Sigmoid colon (tissue), 6 donors: ENCODE measurements at regions not wholly inside any gene's neighbourhood (a gene's known extent, or its start where the extent isn't known, plus 50 kb on each side); places are given as distances from the start of the nearest gene placed in this dataset.

Source experiments
- DNase-seq: peaks from one replicate; pipeline ENCODE4 v3.0.0-alpha.2; 2019
- H3K27ac ChIP-seq, 4 donors: fragments of 200-600 bp; sonication (generic); one replicate each; pipeline ENCODE4 v1.5.1; 2016 to 2019; ENCODE audit warnings: mild to moderate bottlenecking in 1 of 4
- H3K27me3 ChIP-seq, 3 donors: fragments of 200-600 bp; sonication (generic); one replicate each; pipeline ENCODE4 v1.5.1; 2019; ENCODE audit warnings: mild to moderate bottlenecking in 1 of 3
- H3K36me3 ChIP-seq, 4 donors: fragments of 200-600 bp; sonication (generic); one replicate each; pipeline ENCODE4 v1.5.1; 2016 to 2019
- H3K4me1 ChIP-seq, 4 donors: fragments of 200-600 bp; sonication (generic); one replicate each; pipeline ENCODE4 v1.5.1; 2017 to 2019
- H3K4me3 ChIP-seq, 4 donors: fragments of 200-600 bp; sonication (generic); one replicate each; pipeline ENCODE4 v1.5.1; 2017 to 2019; ENCODE audit warnings: mild to moderate bottlenecking in 2 of 4, moderate library complexity in 1 of 4
- H3K9me3 ChIP-seq, 4 donors: fragments of 200-600 bp in 3 of 4; sonication (generic) in 3 of 4; one replicate each; pipeline versions ENCODE4 v1.5.1 to v1.6.1; 2013 to 2019
- CTCF ChIP-seq, 4 experiments: fragments of 450-650 bp in 3 of 4; fragments of 200-600 bp in 1 of 4; IDR thresholded peaks; one replicate each; pipeline ENCODE4 v1.5.1; 2016 to 2019; ENCODE audit warnings: antibody characterized with exemption in 4 of 4, mild to moderate bottlenecking in 3 of 4, moderate library complexity in 2 of 4
- EP300 ChIP-seq, 4 donors: sonication (generic); formaldehyde crosslinking; IDR thresholded peaks; one replicate each; pipeline ENCODE4 v1.6.1; 2017; ENCODE audit warnings: antibody characterized with exemption in 4 of 4
- POLR2A ChIP-seq, 2 donors: fragments of 450-650 bp; IDR thresholded peaks; one replicate each; pipeline ENCODE4 v1.6.1; 2016; ENCODE audit warnings: antibody characterized with exemption in 2 of 2, mild to moderate bottlenecking in 2 of 2, moderate library complexity in 2 of 2
- POLR2AphosphoS5 ChIP-seq, 4 donors: sonication (generic); formaldehyde crosslinking; IDR thresholded peaks; one replicate each; pipeline ENCODE4 v1.6.1; 2017; ENCODE audit warnings: antibody characterized with exemption in 4 of 4
- WGBS, 2 donors: extraction: QIAGEN DNeasy Blood & Tissue Kit; methylation state at CpG; one replicate each; pipeline ENCODE4 v1.1.7; 2013; 5-methylcytosine and 5-hydroxymethylcytosine counted together
- intact Hi-C: fragments of 100-400 bp; cut with DNase I; formaldehyde crosslinking; loops from one replicate; pipeline ENCODE4 v1.15.1; 2023
- donor health status: healthy with polysubstance abuse.
- donor health status: healthy.

DNA sequence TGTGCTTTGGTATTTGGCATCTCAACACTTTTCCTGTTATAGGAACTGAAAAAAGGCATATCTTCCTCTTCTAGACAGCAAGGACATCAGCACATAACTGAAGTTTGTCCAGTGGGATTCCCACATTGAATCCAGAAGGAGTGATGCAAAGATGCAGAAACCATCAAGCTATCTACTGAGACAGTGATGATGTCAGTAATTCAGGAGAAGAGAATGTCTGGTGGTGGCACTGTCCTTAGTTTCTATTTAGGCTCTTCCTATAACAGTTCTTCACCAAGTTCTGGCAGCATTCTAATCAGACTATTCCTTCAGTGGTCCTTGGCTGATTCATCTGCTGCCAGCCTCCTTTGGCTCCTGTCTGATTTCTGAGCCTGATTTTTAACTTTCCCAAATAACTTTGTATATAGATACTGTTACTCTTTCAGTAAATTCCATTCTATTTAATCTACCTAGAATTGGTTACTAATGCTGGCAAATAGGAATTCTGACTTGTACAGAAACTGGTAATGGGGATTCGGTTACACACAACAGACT is 56.6 kb upstream of the AGPS start:
- Histone ChIP-seq H3K27ac (no peak overlapping the region), H3K27me3 (no peaks in the 10 kb centered on the region), H3K36me3 (no peaks in the 10 kb centered on the region), H3K4me1 (peaks cover 0 to 17% (median 5%) of the 10 kb centered on the region in 4 donors), H3K4me3 (no peak overlapping the region), H3K9me3 (no peaks in the 10 kb centered on the region)
- no peak for TF ChIP-seq CTCF (IDR thresholded peaks at IDR 0.05)
- TF ChIP-seq POLR2AphosphoS5 (IDR thresholded peaks at IDR 0.05), result no peak
- TF ChIP-seq EP300 (IDR thresholded peaks at IDR 0.05), result no peak
- TF ChIP-seq POLR2A (IDR thresholded peaks at IDR 0.05), result no peak
- intact Hi-C loops, result loop anchor here (2.0 to 5.0 kb wide), 3 partner anchors 81 to 416 kb away; no protein-coding TSS in a partner anchor
- no peak for DNase-seq
- 95 to 97% methylated on average over 1 of the region's 1 CpG for WGBS, 2 donors

DNA sequence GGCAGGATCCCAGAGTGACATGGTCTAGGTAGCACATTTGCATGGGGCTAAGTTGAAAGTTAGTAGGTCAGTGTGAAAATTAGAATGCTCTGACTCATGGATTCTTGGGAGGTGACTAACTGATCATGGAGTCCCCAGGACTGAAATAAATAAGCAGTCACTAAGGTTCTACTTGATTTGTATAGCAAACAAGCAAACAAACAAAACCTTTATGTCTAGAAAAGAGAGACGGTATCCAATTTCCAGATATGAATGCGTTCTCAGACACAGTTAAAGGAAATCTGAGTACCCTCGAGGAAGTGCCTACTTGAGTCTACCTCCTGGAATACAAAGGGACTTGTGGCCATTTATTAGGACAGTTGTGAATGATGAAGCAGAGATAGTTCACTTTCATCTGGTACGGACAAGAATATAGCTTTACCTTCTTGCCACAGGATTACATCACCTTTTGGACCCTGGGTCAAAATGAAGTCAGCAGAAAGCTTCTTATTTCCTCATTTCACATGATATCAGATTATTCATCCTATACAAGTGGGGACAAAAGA is 54.3 kb upstream of the AGPS start:
- TF ChIP-seq EP300 (IDR thresholded peaks at IDR 0.05) (no peak), POLR2A (IDR thresholded peaks at IDR 0.05) (no peak), CTCF (IDR thresholded peaks at IDR 0.05) (no peak), POLR2AphosphoS5 (IDR thresholded peaks at IDR 0.05) (no peak)
- Histone ChIP-seq H3K36me3 (no peaks in the 10 kb centered on the region), H3K27ac (no peak overlapping the region), H3K27me3 (no peaks in the 10 kb centered on the region), H3K4me3 (no peak overlapping the region), H3K4me1 (peaks cover 0 to under 1% (median 0%) of the 10 kb centered on the region in 4 donors), H3K9me3 (no peaks in the 10 kb centered on the region)
- 83% methylated on average over 4 of the region's 4 CpGs for WGBS, 2 donors
- DNase-seq, result no peak
- intact Hi-C loops, result loop anchor here (5.0 kb wide), 1 partner anchor 414 kb away; no protein-coding TSS in a partner anchor

- H3K4me1 ChIP-seq, result no peaks in the 10 kb centered on the region
- DNase-seq, result no peak
- no peak for TF ChIP-seq EP300 (IDR thresholded peaks at IDR 0.05)
- no peak for TF ChIP-seq POLR2AphosphoS5 (IDR thresholded peaks at IDR 0.05)
- no peak for TF ChIP-seq POLR2A (IDR thresholded peaks at IDR 0.05)
- no peak for TF ChIP-seq CTCF (IDR thresholded peaks at IDR 0.05)
- H3K36me3 ChIP-seq, result no peaks in the 10 kb centered on the region
- H3K27me3 ChIP-seq, result no peaks in the 10 kb centered on the region
- no peaks in the 10 kb centered on the region for H3K9me3 ChIP-seq
- intact Hi-C loops, result no loop called here
- no peak overlapping the region for H3K4me3 ChIP-seq
- no peak overlapping the region for H3K27ac ChIP-seq
These were observed 52.4 kb upstream of the AGPS start for GRCh38 chr2:177340158-177340557.

GRCh38 chr2:177342736-177343135 is 49.8 kb upstream of the AGPS start:
- no peaks in the 10 kb centered on the region for H3K36me3 ChIP-seq
- H3K27ac ChIP-seq, result no peak overlapping the region
- H3K4me1 ChIP-seq, result no peaks in the 10 kb centered on the region
- no peak for DNase-seq
- no peak overlapping the region for H3K4me3 ChIP-seq
- 96 to 97% methylated on average over 4 of the region's 4 CpGs for WGBS, 2 donors
- H3K27me3 ChIP-seq, result no peaks in the 10 kb centered on the region
- no peak for TF ChIP-seq POLR2AphosphoS5 (IDR thresholded peaks at IDR 0.05)
- TF ChIP-seq POLR2A (IDR thresholded peaks at IDR 0.05), result no peak
- no peak for TF ChIP-seq EP300 (IDR thresholded peaks at IDR 0.05)
- TF ChIP-seq CTCF (IDR thresholded peaks at IDR 0.05), result no peak
- intact Hi-C loops, result no loop called here
- no peaks in the 10 kb centered on the region for H3K9me3 ChIP-seq
